Karpas-422 (cell line): ENCODE measurements at regions not wholly inside any gene's neighbourhood (a gene's known extent, or its start where the extent isn't known, plus 50 kb on each side); places are given as distances from the start of the nearest gene placed in this dataset.

Experiments
- DNase-seq: peaks from one replicate; pipeline ENCODE4 v3.0.0-alpha.2; 2015
- H2AFZ ChIP-seq: fragments of 200-600 bp; sonication (generic); 2 replicates; pipeline ENCODE4 v1.6.1; 2014; ENCODE audit warnings: antibody characterized with exemption, low read length, mixed read lengths
- H3K27ac ChIP-seq: fragments of 200-600 bp; sonication (generic); 2 replicates; pipeline ENCODE4 v1.5.1; 2014; ENCODE audit warnings: mild to moderate bottlenecking, low read length, moderate library complexity
- H3K27me3 ChIP-seq: fragments of 200-600 bp; sonication (generic); 2 replicates; pipeline ENCODE4 v1.6.1; 2014; ENCODE audit warnings: low read length, mixed read lengths
- H3K36me3 ChIP-seq: fragments of 200-600 bp; sonication (generic); 2 replicates; pipeline ENCODE4 v1.6.1; 2014; ENCODE audit warnings: low read length, mixed read lengths; ENCODE audit not compliant: insufficient read depth
- H3K4me1 ChIP-seq: fragments of 200-600 bp; sonication (generic); 2 replicates; pipeline ENCODE4 v1.6.1; 2014; ENCODE audit warnings: mild to moderate bottlenecking, low read length, mixed read lengths
- H3K4me2 ChIP-seq: fragments of 200-600 bp; sonication (generic); 2 replicates; pipeline ENCODE4 v1.6.1; 2014; ENCODE audit warnings: low read length, low read depth, mild to moderate bottlenecking; ENCODE audit not compliant: poor library complexity, severe bottlenecking
- H3K4me3 ChIP-seq: fragments of 200-600 bp; sonication (generic); 2 replicates; pipeline ENCODE4 v1.5.1; 2014; ENCODE audit warnings: mild to moderate bottlenecking, antibody characterized with exemption, low read length, mixed read lengths
- H3K79me2 ChIP-seq: fragments of 200-600 bp; sonication (generic); 2 replicates; pipeline ENCODE4 v1.6.1; 2014; ENCODE audit warnings: mild to moderate bottlenecking, low read length, mixed read lengths
- H3K9ac ChIP-seq: fragments of 200-600 bp; sonication (generic); 2 replicates; pipeline ENCODE4 v1.6.0; 2014; ENCODE audit warnings: low read length
- H3K9me2 ChIP-seq: fragments of 200-600 bp; sonication (generic), shearing (Covaris generic); replicated peaks from 2 replicates; pipeline ENCODE4 v1.6.0; 2014; ENCODE audit warnings: mild to moderate bottlenecking, low read length, moderate library complexity; ENCODE audit not compliant: insufficient read depth
- H3K9me3 ChIP-seq: fragments of 300-700, 200-600 bp; sonication (generic); 2 replicates; pipeline ENCODE4 v1.6.1; 2014; ENCODE audit warnings: low read length, mixed read lengths
- H4K20me1 ChIP-seq: fragments of 200-600 bp; sonication (generic); 2 replicates; pipeline ENCODE4 v1.6.1; 2014; ENCODE audit warnings: mild to moderate bottlenecking, antibody characterized with exemption, low read length, low read depth; ENCODE audit not compliant: insufficient read depth

DNA sequence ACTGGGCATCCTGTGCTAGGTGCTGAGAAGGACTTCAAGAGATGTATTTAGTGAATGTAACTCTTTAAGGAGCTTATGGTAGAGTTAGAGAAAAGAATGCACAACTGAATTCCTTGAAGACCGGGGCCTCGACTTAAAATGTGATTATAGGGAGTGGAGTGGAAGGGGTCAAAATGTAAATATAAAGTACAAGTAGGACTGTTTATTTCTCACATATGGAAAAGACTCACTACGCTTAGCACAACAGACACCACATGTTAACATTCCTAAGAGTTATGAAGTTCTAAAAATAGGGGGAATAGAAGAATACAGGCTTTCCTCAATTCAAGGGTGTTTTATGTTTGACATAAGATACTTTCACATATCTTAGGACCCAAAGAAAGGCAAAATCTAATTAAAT is 117.8 kb upstream of the OSMR start:
- no peaks in the 10 kb centered on the region for H3K9me2 ChIP-seq
- no peaks in the 10 kb centered on the region for H3K4me1 ChIP-seq
- no peak overlapping the region for H3K27ac ChIP-seq
- H2AFZ ChIP-seq, result no peak overlapping the region
- H3K9ac ChIP-seq, result no peak overlapping the region
- H3K27me3 ChIP-seq, result no peaks in the 10 kb centered on the region
- H3K4me2 ChIP-seq, result no peak overlapping the region
- no peaks in the 10 kb centered on the region for H3K36me3 ChIP-seq
- H3K79me2 ChIP-seq, result no peaks in the 10 kb centered on the region
- H3K4me3 ChIP-seq, result no peak overlapping the region
- no peaks in the 10 kb centered on the region for H4K20me1 ChIP-seq
- H3K9me3 ChIP-seq, result no peaks in the 10 kb centered on the region
- no peak for DNase-seq

DNA sequence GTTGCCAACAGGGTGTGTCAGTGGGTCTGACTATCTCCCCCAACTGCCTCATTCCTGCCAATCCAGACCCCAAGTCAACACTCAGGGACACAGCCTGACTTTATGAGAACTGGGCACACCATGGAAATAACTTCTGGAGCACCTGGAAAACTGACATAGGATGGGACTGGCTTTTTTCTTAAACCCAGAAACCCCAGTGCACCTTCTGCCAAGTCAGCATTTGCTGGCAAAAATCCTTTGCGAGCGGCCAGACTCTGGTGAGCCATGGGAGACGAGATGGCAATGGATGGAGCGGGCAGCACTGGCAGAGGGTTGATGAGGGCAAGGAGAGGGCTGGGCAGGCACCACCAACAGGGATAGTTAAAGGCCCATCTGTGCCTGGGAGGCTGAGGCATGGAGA is 114.4 kb upstream of the OSMR start:
- Histone ChIP-seq H3K36me3 (no peaks in the 10 kb centered on the region), H3K9me2 (no peaks in the 10 kb centered on the region), H3K79me2 (no peaks in the 10 kb centered on the region), H3K27ac (no peak overlapping the region), H4K20me1 (no peaks in the 10 kb centered on the region), H3K9ac (no peak overlapping the region), H3K9me3 (no peaks in the 10 kb centered on the region), H3K4me2 (no peak overlapping the region), H3K4me1 (no peaks in the 10 kb centered on the region), H3K27me3 (no peaks in the 10 kb centered on the region), H3K4me3 (no peak overlapping the region), H2AFZ (no peak overlapping the region)
- no peak for DNase-seq

DNA sequence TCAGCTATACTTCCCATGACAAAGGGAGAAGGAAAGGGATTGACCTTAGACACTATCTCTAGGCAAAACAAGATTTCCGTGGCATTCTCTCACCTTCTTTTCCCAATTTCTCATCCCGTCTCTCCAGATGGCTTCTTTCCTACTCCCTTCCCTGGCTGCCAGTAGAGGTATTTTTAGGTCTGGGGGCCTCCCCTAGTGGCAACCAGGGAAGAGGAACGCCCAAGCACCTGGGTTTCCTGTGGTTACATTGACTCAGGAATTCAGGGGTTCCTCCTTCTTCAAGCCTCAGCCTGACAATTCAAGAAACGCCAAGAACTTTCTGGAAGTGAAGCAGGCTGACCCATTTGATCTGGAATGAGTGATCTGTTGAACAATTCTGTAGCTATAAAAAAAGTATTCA is 111.5 kb upstream of the OSMR start:
- H4K20me1 ChIP-seq, result no peaks in the 10 kb centered on the region
- no peak for DNase-seq

DNA sequence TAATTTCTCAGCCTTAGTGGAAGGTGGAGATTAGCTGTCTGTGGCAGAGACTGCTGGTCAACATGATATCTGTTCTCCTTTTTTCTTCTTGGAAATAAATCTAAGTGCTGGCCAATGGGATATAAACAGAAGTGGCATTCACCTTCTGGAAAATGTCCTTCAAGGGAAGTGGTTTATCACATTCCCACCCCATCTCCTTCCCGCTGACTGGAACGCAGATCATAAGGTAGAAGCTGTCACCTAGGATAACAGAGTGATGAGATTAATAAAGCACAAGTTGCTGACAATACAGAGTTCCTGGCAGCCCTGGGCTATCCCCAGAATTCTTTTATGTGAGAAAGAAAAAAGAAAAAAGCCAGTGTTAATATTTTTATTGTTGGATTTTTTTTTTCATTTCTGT is 109.7 kb upstream of the OSMR start:
- no peaks in the 10 kb centered on the region for H3K36me3 ChIP-seq
- H3K4me2 ChIP-seq, result no peak overlapping the region
- H3K4me3 ChIP-seq, result no peak overlapping the region
- no peaks in the 10 kb centered on the region for H3K4me1 ChIP-seq
- H3K79me2 ChIP-seq, result no peaks in the 10 kb centered on the region
- DNase-seq, result no peak
- H3K9ac ChIP-seq, result no peak overlapping the region
- H3K9me2 ChIP-seq, result no peaks in the 10 kb centered on the region
- no peak overlapping the region for H3K27ac ChIP-seq
- H3K9me3 ChIP-seq, result no peaks in the 10 kb centered on the region
- H2AFZ ChIP-seq, result no peak overlapping the region
- no peaks in the 10 kb centered on the region for H4K20me1 ChIP-seq
- H3K27me3 ChIP-seq, result no peaks in the 10 kb centered on the region

More for the DNA sequence above, 111.5 kb upstream of the OSMR start:
- H3K4me3 ChIP-seq, result no peak overlapping the region
- no peak overlapping the region for H2AFZ ChIP-seq
- no peaks in the 10 kb centered on the region for H3K79me2 ChIP-seq
- H3K4me2 ChIP-seq, result no peak overlapping the region
- H3K9me2 ChIP-seq, result no peaks in the 10 kb centered on the region
- H3K27me3 ChIP-seq, result no peaks in the 10 kb centered on the region
- H3K4me1 ChIP-seq, result no peaks in the 10 kb centered on the region
- H3K9ac ChIP-seq, result no peak overlapping the region
- no peaks in the 10 kb centered on the region for H3K36me3 ChIP-seq
- H3K27ac ChIP-seq, result no peak overlapping the region
- H3K9me3 ChIP-seq, result no peaks in the 10 kb centered on the region

DNA sequence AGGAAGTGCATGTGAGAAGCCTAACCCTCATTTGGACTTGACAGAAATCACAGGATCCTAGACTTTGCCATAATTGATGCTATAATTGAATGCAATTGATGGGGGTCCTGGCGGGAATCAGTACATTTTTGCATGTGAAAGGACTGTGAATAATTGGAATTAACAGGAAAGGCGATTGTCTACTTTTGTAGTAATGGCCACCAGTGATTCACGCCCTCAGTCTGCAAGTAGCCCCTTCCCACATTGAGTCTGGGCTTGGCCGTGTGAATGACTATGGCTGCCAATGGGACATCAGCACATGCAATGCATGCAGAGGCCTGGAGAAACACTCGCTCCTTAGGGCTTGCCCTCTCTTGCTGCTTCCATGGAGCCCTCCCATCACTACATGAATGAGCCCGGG is 107.8 kb upstream of the OSMR start:
- Histone ChIP-seq H3K9me3 (no peaks in the 10 kb centered on the region), H3K27me3 (no peaks in the 10 kb centered on the region), H3K27ac (no peak overlapping the region), H2AFZ (no peak overlapping the region), H3K4me3 (no peak overlapping the region), H3K9me2 (no peaks in the 10 kb centered on the region), H3K9ac (no peak overlapping the region), H3K36me3 (no peaks in the 10 kb centered on the region), H3K4me1 (no peaks in the 10 kb centered on the region), H3K79me2 (no peaks in the 10 kb centered on the region), H3K4me2 (no peak overlapping the region), H4K20me1 (no peaks in the 10 kb centered on the region)
- no peak for DNase-seq

DNA sequence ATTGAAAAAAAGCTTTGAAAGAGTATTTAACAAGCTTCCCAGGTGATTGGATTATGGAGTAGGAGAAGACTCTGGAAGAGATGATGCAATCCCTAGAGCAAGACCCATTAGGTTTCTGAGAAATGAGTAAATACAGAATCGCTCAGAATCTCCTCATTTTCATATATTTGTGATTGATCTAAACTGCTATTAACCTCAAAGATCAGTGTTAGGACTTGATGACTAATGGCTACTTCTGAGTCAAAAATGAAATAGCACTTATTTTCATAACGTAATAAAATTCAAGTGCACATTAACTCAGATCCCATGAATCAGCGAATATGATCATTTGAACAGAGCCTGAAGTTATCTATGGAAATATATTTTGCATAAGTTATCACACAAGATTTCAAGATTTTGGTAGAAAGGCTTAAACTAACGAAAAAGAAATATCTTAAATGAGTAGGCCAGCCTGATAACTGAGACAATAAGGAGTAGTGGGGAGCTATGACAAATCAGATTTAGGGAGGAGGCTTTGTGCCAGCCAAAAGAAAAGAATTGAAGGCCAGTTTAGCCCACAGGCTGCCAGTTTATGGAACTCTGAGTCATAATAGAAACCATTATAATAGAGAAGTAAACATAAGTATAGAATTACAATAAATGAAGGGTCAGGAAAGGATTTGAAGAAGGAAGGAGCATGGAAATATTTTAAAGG is 106.7 kb upstream of the OSMR start:
- Histone ChIP-seq H3K36me3 (no peaks in the 10 kb centered on the region), H3K27me3 (no peaks in the 10 kb centered on the region), H3K9me2 (no peaks in the 10 kb centered on the region), H3K79me2 (no peaks in the 10 kb centered on the region), H3K4me1 (no peaks in the 10 kb centered on the region), H3K4me2 (no peak overlapping the region), H3K4me3 (no peak overlapping the region), H3K9me3 (0 out of 2 replicates have a peak, but pooled peaks cover 5% of the 10 kb centered on the region), H2AFZ (no peak overlapping the region), H3K9ac (no peak overlapping the region), H3K27ac (no peak overlapping the region), H4K20me1 (no peaks in the 10 kb centered on the region)
- DNase-seq, result no peak

DNA sequence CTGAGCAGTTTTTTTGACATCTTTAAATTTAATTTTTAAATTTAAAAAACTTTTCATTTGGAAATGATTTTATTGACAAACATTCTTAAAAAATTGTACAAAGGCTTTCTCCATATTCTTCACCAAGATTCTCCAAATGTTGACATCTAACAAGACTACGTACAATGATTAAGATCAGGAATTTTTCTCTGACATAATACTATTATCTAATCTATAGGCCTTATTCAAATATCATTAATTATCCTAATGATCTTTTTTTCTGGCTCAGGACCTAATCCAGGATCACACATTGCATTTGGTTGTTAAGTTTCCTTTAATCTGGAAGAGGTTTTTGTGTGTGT is 106.1 kb upstream of the OSMR start:
- H3K79me2 ChIP-seq, result no peaks in the 10 kb centered on the region
- 0 out of 2 replicates have a peak, but pooled peaks cover 5% of the 10 kb centered on the region for H3K9me3 ChIP-seq
- no peaks in the 10 kb centered on the region for H3K9me2 ChIP-seq
- no peak overlapping the region for H2AFZ ChIP-seq
- H3K27me3 ChIP-seq, result no peaks in the 10 kb centered on the region
- H4K20me1 ChIP-seq, result no peaks in the 10 kb centered on the region
- no peaks in the 10 kb centered on the region for H3K36me3 ChIP-seq
- no peaks in the 10 kb centered on the region for H3K4me1 ChIP-seq
- no peak overlapping the region for H3K9ac ChIP-seq
- H3K27ac ChIP-seq, result no peak overlapping the region
- H3K4me3 ChIP-seq, result no peak overlapping the region
- H3K4me2 ChIP-seq, result no peak overlapping the region
- no peak for DNase-seq

DNA sequence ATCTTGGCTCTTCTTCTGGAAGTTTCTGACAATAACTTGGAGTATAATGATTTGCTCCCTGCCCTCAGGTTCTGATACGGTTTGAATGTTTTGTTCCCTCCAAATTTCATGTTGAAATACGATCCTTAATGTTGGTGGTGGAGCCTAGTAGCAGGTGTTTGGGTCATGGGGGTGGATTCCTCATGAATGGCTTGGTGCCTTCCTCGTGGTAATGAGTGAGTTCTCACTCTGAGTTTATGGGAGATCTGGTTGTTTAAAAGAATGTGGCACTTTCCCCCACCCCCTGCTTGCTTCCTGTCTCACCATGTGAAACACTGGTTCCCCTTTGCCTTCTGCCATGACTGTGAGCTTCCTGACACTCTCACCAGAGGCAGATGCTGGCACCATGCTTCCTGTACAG is 103.0 kb upstream of the OSMR start:
- no peak for DNase-seq
- no peaks in the 10 kb centered on the region for H4K20me1 ChIP-seq
- no peak overlapping the region for H3K4me2 ChIP-seq
- H3K9ac ChIP-seq, result no peak overlapping the region
- no peaks in the 10 kb centered on the region for H3K27me3 ChIP-seq
- H3K4me1 ChIP-seq, result no peaks in the 10 kb centered on the region
- no peak overlapping the region for H2AFZ ChIP-seq
- H3K36me3 ChIP-seq, result no peaks in the 10 kb centered on the region
- no peaks in the 10 kb centered on the region for H3K79me2 ChIP-seq
- 0 out of 2 replicates have a peak, but pooled peaks cover 5% of the 10 kb centered on the region for H3K9me3 ChIP-seq
- no peak overlapping the region for H3K4me3 ChIP-seq
- H3K9me2 ChIP-seq, result no peaks in the 10 kb centered on the region
- H3K27ac ChIP-seq, result no peak overlapping the region

DNA sequence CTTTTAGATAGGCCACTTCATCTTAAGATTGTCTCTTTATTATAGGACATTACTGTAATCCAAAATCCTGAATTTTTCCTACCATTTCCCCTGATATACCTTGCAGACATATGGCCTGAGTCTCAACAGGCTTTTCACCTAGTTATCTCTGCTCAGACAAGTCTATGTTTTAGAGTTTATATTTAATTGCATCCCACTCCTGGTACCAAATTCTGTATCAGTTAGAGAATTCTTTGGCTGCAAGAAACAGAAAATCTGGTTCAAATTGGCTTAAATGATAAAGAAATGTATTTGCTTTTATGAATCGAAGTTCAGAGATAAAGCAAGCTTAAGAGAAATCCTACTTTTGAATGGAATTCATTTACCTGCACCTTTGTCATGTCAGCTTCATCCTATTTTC is 102.2 kb upstream of the OSMR start:
- H3K4me3 ChIP-seq, result no peak overlapping the region
- H3K4me2 ChIP-seq, result no peak overlapping the region
- 0 out of 2 replicates have a peak, but pooled peaks cover 5% of the 10 kb centered on the region for H3K9me3 ChIP-seq
- no peaks in the 10 kb centered on the region for H3K4me1 ChIP-seq
- no peak overlapping the region for H3K9ac ChIP-seq
- H2AFZ ChIP-seq, result no peak overlapping the region
- no peak overlapping the region for H3K27ac ChIP-seq
- H3K9me2 ChIP-seq, result no peaks in the 10 kb centered on the region
- no peak for DNase-seq
- H4K20me1 ChIP-seq, result no peaks in the 10 kb centered on the region
- no peaks in the 10 kb centered on the region for H3K36me3 ChIP-seq
- H3K27me3 ChIP-seq, result no peaks in the 10 kb centered on the region
- H3K79me2 ChIP-seq, result no peaks in the 10 kb centered on the region
